MM.1S (cell line): ENCODE measurements at regions not wholly inside any gene's neighbourhood (a gene's known extent, or its start where the extent isn't known, plus 50 kb on each side); places are given as distances from the start of the nearest gene placed in this dataset.

Experiments
- EZH2 ChIP-seq: fragments of 300-600 bp; sonication (generic); optimal IDR thresholded peaks from 2 replicates; pipeline ENCODE3; 2017; ENCODE audit warnings: low read depth, mild to moderate bottlenecking, antibody characterized with exemption, low read length, mixed read lengths
- EZH2phosphoT487 ChIP-seq: fragments of 300-600 bp; sonication (generic); IDR thresholded peaks from 2 replicates; pipeline ENCODE4 v1.6.1; 2018; ENCODE audit warnings: antibody characterized with exemption, low read length
- TF ChIP-seq, protein P1 (sequence below): fragments of 300-600 bp; sonication (generic); IDR thresholded peaks from 2 replicates; pipeline ENCODE4 v1.5.1; 2016; ENCODE audit warnings: antibody characterized with exemption, low read length, mixed read lengths

DNA sequence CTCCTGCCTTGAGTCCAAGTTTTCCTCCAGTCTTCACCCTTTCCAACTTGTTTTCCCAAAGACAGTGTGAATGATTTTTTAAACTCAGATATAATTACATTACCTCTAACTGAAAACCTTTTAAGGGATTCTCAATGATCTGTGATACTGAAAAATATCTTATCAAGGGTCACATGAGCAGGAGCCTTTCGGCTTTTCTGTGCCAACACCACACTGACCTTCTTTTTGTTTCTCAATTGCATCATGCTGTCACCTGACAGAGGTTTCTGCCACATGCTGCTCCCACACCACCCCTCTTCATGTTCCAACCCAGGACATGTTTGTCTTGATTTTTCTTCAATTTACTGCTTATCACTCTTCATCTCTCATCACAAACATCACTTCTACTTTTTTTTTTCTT, 820.0 kb downstream of the PRELID2 start:
- TF ChIP-seq EZH2 (no peak), EZH2phosphoT487 (no peak)
- TF ChIP-seq, protein P1, sequence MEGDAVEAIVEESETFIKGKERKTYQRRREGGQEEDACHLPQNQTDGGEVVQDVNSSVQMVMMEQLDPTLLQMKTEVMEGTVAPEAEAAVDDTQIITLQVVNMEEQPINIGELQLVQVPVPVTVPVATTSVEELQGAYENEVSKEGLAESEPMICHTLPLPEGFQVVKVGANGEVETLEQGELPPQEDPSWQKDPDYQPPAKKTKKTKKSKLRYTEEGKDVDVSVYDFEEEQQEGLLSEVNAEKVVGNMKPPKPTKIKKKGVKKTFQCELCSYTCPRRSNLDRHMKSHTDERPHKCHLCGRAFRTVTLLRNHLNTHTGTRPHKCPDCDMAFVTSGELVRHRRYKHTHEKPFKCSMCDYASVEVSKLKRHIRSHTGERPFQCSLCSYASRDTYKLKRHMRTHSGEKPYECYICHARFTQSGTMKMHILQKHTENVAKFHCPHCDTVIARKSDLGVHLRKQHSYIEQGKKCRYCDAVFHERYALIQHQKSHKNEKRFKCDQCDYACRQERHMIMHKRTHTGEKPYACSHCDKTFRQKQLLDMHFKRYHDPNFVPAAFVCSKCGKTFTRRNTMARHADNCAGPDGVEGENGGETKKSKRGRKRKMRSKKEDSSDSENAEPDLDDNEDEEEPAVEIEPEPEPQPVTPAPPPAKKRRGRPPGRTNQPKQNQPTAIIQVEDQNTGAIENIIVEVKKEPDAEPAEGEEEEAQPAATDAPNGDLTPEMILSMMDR, result no peak
